ENCODE measurements at regions not wholly inside any gene's neighbourhood (a gene's known extent, or its start where the extent isn't known, plus 50 kb on each side); places are given as distances from the start of the nearest gene placed in this dataset.

GRCh38 chr16:5882087-5882640 is 784.6 kb upstream of the EEF2KMT start:
- no peaks in the 10 kb centered on the region for H3K9me3 ChIP-seq
- H3K36me3 ChIP-seq = no peaks in the 10 kb centered on the region
- DNase-seq = no peak
- H3K4me1 ChIP-seq = no peaks in the 10 kb centered on the region
- TF ChIP-seq CTCF (IDR thresholded peaks at IDR 0.05 in 8 of 11, conservative IDR thresholded peaks at IDR 0.05 in 3 of 11) (no peak), POLR2A (IDR thresholded peaks at IDR 0.05) (no peak), POLR2AphosphoS5 (IDR thresholded peaks at IDR 0.05) (no peak)
- no peak overlapping the region for H3K4me3 ChIP-seq
- no peak overlapping the region for H3K27ac ChIP-seq
- 77 to 88% (median 84%) methylated on average over 3 of the region's 3 CpGs for whole genome bisulfite sequencing, 5 donors
- intact Hi-C loops (cut with DNase I; ENCODE audit: low total_unique reads) = no loop called here
- no peaks in the 10 kb centered on the region for H3K27me3 ChIP-seq (replicated peaks in 1 of 7)

- no peak overlapping the region for H3K27ac ChIP-seq
- no peak for DNase-seq
- no peaks in the 10 kb centered on the region for H3K36me3 ChIP-seq
- peaks cover 0 to 8% (median 0%) of the 10 kb centered on the region in 8 donors for H3K9me3 ChIP-seq
- 68 to 87% (median 76%) methylated on average over 5 of the region's 5 CpGs for WGBS, 5 donors
- intact Hi-C loops (cut with DNase I; ENCODE audit: low total_unique reads) = no loop called here
- no peaks in the 10 kb centered on the region for H3K27me3 ChIP-seq (replicated peaks in 1 of 7)
- no peak overlapping the region for H3K4me3 ChIP-seq
- no peak for TF ChIP-seq CTCF (IDR thresholded peaks at IDR 0.05 in 8 of 11, conservative IDR thresholded peaks at IDR 0.05 in 3 of 11)
- TF ChIP-seq POLR2A (IDR thresholded peaks at IDR 0.05) = no peak
- no peak for TF ChIP-seq POLR2AphosphoS5 (IDR thresholded peaks at IDR 0.05)
- no peaks in the 10 kb centered on the region for H3K4me1 ChIP-seq
Observed at GRCh38 chr16:5875416-5875815, 777.8 kb upstream of the EEF2KMT start.

GRCh38 chr16:5874899-5875298 is 777.3 kb upstream of the EEF2KMT start:
- TF ChIP-seq POLR2AphosphoS5 (IDR thresholded peaks at IDR 0.05) (no peak), CTCF (IDR thresholded peaks at IDR 0.05 in 8 of 11, conservative IDR thresholded peaks at IDR 0.05 in 3 of 11) (no peak), POLR2A (IDR thresholded peaks at IDR 0.05) (no peak)
- H3K27ac ChIP-seq = no peak overlapping the region
- 71 to 86% (median 83%) methylated on average over 4 of the region's 4 CpGs for WGBS, 5 donors
- H3K9me3 ChIP-seq = peaks cover 0 to 8% (median 0%) of the 10 kb centered on the region in 8 donors
- no peak overlapping the region for H3K4me3 ChIP-seq
- intact Hi-C loops (cut with DNase I; ENCODE audit: low total_unique reads) = no loop called here
- H3K4me1 ChIP-seq = no peaks in the 10 kb centered on the region
- no peak for DNase-seq
- H3K36me3 ChIP-seq = no peaks in the 10 kb centered on the region
- H3K27me3 ChIP-seq (replicated peaks in 1 of 7) = no peaks in the 10 kb centered on the region

- intact Hi-C loops (cut with DNase I; ENCODE audit: low total_unique reads) = no loop called here
- no peak for TF ChIP-seq POLR2A (IDR thresholded peaks at IDR 0.05)
- no peak for TF ChIP-seq POLR2AphosphoS5 (IDR thresholded peaks at IDR 0.05)
- no peak for TF ChIP-seq CTCF (IDR thresholded peaks at IDR 0.05 in 8 of 11, conservative IDR thresholded peaks at IDR 0.05 in 3 of 11)
- 51 to 70% (median 61%) methylated on average over 4 of the region's 4 CpGs for WGBS, 5 donors
- Histone ChIP-seq H3K27me3 (replicated peaks in 1 of 7) (no peaks in the 10 kb centered on the region), H3K4me1 (no peaks in the 10 kb centered on the region), H3K27ac (no peak overlapping the region), H3K9me3 (peaks cover 0 to 8% (median 0%) of the 10 kb centered on the region in 8 donors), H3K4me3 (no peak overlapping the region), H3K36me3 (no peaks in the 10 kb centered on the region)
- DNase-seq = no peak
Observed at GRCh38 chr16:5873221-5873620, 775.6 kb upstream of the EEF2KMT start.
